K562 (cell line): ENCODE measurements at regions not wholly inside any gene's neighbourhood (a gene's known extent, or its start where the extent isn't known, plus 50 kb on each side); places are given as distances from the start of the nearest gene placed in this dataset.

ENCODE experiments used
- ATAC-seq: fragments of 200-7000 bp; cut with Tn5 transposase; 3 replicates; pipeline ENCODE4 v1.9.1; 2020; ENCODE audit warnings: moderate library complexity
- BruUV-seq: library from RNA; stranded (reverse); fragments of 400-500 nt; replicated peaks from 2 replicates; lab custom pipeline; 2021; lab: Mats Ljungman, UMichigan
- CTCF ChIA-PET: fragments of 300-600 bp; formaldehyde crosslinking; extraction: SDS; loops from one replicate; lab custom pipeline; 2021; ENCODE audit warnings: low intra/inter-chr PET ratio; lab: Yijun Ruan, JAX
- POLR2A ChIA-PET: fragments of 300-600, 350-650 bp; sonication (Branson Sonifier 250); formaldehyde crosslinking; extraction: SDS; loops from one replicate; lab custom pipeline; 2021; ENCODE audit warnings: antibody characterized with exemption, inconsistent platforms; lab: Yijun Ruan, JAX
- DNase-seq, 4 experiments: peaks; one replicate each; pipeline versions ENCODE4 v3.0.0 to v3.0.0-alpha.2; 2011 to 2018; ENCODE audit warnings: low spot score in 3 of 4, mixed read lengths in 3 of 4; ENCODE audit errors: extremely low read depth in 1 of 4
- FAIRE-seq: peaks from 2 replicates; lab custom pipeline; 2011; peaks lifted over from hg19 to GRCh38; lab: Jason Lieb, UNC
- H2AFZ ChIP-seq: 2 replicates; pipeline ENCODE4 v1.6.0; 2011; ENCODE audit warnings: low read depth, low read length, control low read depth, inconsistent platforms
- H3K27ac ChIP-seq: fragments of 200-600 bp; 3 replicates; pipeline ENCODE4 v1.8.0; 2011; ENCODE audit warnings: low read depth, mild to moderate bottlenecking, control low read depth, inconsistent platforms, low read length, moderate library complexity, mixed read lengths; ENCODE audit errors: extremely low read depth
- H3K27me3 ChIP-seq, 2 experiments: fragments of 300-600 bp in 1 of 2; 2 replicates in 1 of 2; 3 replicates in 1 of 2; pipeline versions ENCODE4 v1.6.0 to v1.8.0; 2011; ENCODE audit warnings: inconsistent platforms in 2 of 2, low read length in 2 of 2, mild to moderate bottlenecking in 1 of 2, mixed read lengths in 1 of 2, moderate library complexity in 1 of 2; ENCODE audit not compliant: control insufficient read depth in 2 of 2, insufficient read depth in 2 of 2
- H3K36me3 ChIP-seq: fragments of 300-600 bp; 3 replicates; pipeline ENCODE4 v1.8.0; 2011; ENCODE audit warnings: mild to moderate bottlenecking, low read length, inconsistent platforms; ENCODE audit not compliant: control insufficient read depth, insufficient read depth
- H3K4me1 ChIP-seq, 2 experiments: fragments of 200-600 bp in 1 of 2; replicated peaks in 1 of 2; 2 replicates in 1 of 2; 3 replicates in 1 of 2; pipeline versions ENCODE4 v1.5.1 to v1.8.0; 2011; ENCODE audit warnings: inconsistent platforms in 2 of 2, low read length in 2 of 2, mild to moderate bottlenecking in 1 of 2, mixed read lengths in 1 of 2, moderate library complexity in 1 of 2; ENCODE audit not compliant: control insufficient read depth in 2 of 2, insufficient read depth in 2 of 2
- H3K4me2 ChIP-seq: 2 replicates; pipeline ENCODE4 v1.6.1; 2011; ENCODE audit warnings: low read length, control low read depth, inconsistent platforms, mixed read lengths; ENCODE audit not compliant: insufficient read depth
- H3K4me3 ChIP-seq: fragments of 200-600 bp; sonication (generic), shearing (Covaris generic); 2 replicates; pipeline ENCODE4 v1.5.1; 2016; ENCODE audit warnings: control low read depth, inconsistent platforms
- H3K79me2 ChIP-seq: fragments of 200-600 bp; 3 replicates; pipeline ENCODE4 v1.8.0; 2011; ENCODE audit warnings: low read length, inconsistent platforms; ENCODE audit not compliant: control insufficient read depth, insufficient read depth
- H3K9ac ChIP-seq, 2 experiments: 2 replicates each; pipeline versions ENCODE4 v1.6.0 to v1.6.1; 2011; ENCODE audit warnings: low read depth in 2 of 2, low read length in 2 of 2, control low read depth in 1 of 2, inconsistent platforms in 1 of 2, mild to moderate bottlenecking in 1 of 2, mixed read lengths in 1 of 2; ENCODE audit not compliant: insufficient read depth in 1 of 2
- H3K9me1 ChIP-seq: one replicate; pipeline ENCODE4 v1.6.0; 2011; ENCODE audit warnings: inconsistent platforms, mild to moderate bottlenecking, low read length, moderate library complexity; ENCODE audit not compliant: control insufficient read depth, insufficient read depth
- H3K9me3 ChIP-seq: replicated peaks from 2 replicates; pipeline ENCODE4 v1.5.1; 2011; ENCODE audit warnings: low read depth, low read length, inconsistent platforms; ENCODE audit not compliant: control insufficient read depth, insufficient read depth
- H4K20me1 ChIP-seq: replicated peaks from 2 replicates; pipeline ENCODE4 v1.6.1; 2011; ENCODE audit warnings: low read length, inconsistent platforms, mixed read lengths; ENCODE audit not compliant: control insufficient read depth, insufficient read depth
- BDP1 ChIP-seq: IDR thresholded peaks from 3 replicates; pipeline ENCODE4 v1.6.1; 2011; ENCODE audit not compliant: insufficient read length, insufficient read depth
- GTF2E2 ChIP-seq: fragments of 200-800 bp; sonication (Bioruptor generic); IDR thresholded peaks from 2 replicates; pipeline ENCODE4 v1.6.1; 2016; ENCODE audit warnings: missing genetic modification characterization, missing compliant biosample characterization
- HNRNPK ChIP-seq: fragments of 200-400 bp; formaldehyde crosslinking; IDR thresholded peaks from one replicate; pipeline ENCODE4 v1.6.1; 2018; ENCODE audit warnings: mild to moderate bottlenecking, low read depth, low read length; ENCODE audit not compliant: poor library complexity, severe bottlenecking
- L3MBTL2 ChIP-seq: fragments of 450-650 bp; IDR thresholded peaks from 2 replicates; pipeline ENCODE4 v1.6.1; 2016; ENCODE audit warnings: mild to moderate bottlenecking, moderate library complexity
- NR4A1 ChIP-seq, 2 experiments: fragments of 250-450 bp in 1 of 2; fragments of 450-650 bp in 1 of 2; sonication (Bioruptor Pico) in 1 of 2; IDR thresholded peaks; 2 replicates each; pipeline versions ENCODE4 v1.4.0 to v1.6.1; 2016 to 2020; ENCODE audit warnings: mild to moderate bottlenecking in 2 of 2, missing compliant biosample characterization in 1 of 2, missing genetic modification characterization in 1 of 2, moderate library complexity in 1 of 2
- PTTG1 ChIP-seq: fragments of 450-650 bp; IDR thresholded peaks from 2 replicates; pipeline ENCODE4 v1.6.1; 2016; ENCODE audit warnings: low read depth, mild to moderate bottlenecking, missing genetic modification characterization, missing compliant biosample characterization
- RBM25 ChIP-seq: fragments of 200-400 bp; formaldehyde crosslinking; IDR thresholded peaks from 2 replicates; pipeline ENCODE4 v1.6.1; 2018; ENCODE audit warnings: low read length, low read depth, moderate library complexity; ENCODE audit not compliant: severe bottlenecking
- VEZF1 ChIP-seq: fragments of 200-800 bp; sonication (Bioruptor generic); IDR thresholded peaks from 2 replicates; pipeline ENCODE4 v1.6.1; 2017; ENCODE audit warnings: missing genetic modification characterization, missing compliant biosample characterization
- ZBTB43 ChIP-seq: sonication (generic); formaldehyde crosslinking; IDR thresholded peaks from 2 replicates; pipeline ENCODE4 v1.8.0; 2023; ENCODE audit warnings: mild to moderate bottlenecking, missing genetic modification reagents
- ZNF165 ChIP-seq: fragments of 250-450 bp; sonication (Bioruptor Pico); IDR thresholded peaks from 2 replicates; pipeline ENCODE4 v1.4.0; 2020; ENCODE audit warnings: borderline replicate concordance
- ZNF174 ChIP-seq: fragments of 250-450 bp; sonication (Bioruptor Pico); IDR thresholded peaks from 2 replicates; pipeline ENCODE4 v1.4.0; 2020; ENCODE audit warnings: mild to moderate bottlenecking
- ZSCAN32 ChIP-seq: fragments of 450-650 bp; formaldehyde crosslinking; IDR thresholded peaks from 2 replicates; pipeline ENCODE4 v1.4.0; 2020; ENCODE audit warnings: mild to moderate bottlenecking, moderate library complexity
- WGBS: fragments of 100-300 bp; shearing (Covaris generic); methylation state at CpG from one replicate; pipeline ENCODE4 v1.1.6; 2016; ENCODE audit warnings: low coverage, mixed read lengths; ENCODE audit not compliant: insufficient coverage; ENCODE audit errors: missing lambda C conversion rate; 5-methylcytosine and 5-hydroxymethylcytosine counted together
- in situ Hi-C: fragments of 300-500 bp; cut with MboI; formaldehyde crosslinking; loops from 4 replicates; pipeline ENCODE4 v1.15.0; 2018; ENCODE audit warnings: inconsistent platforms, mixed read lengths
- intact Hi-C: fragments of 100-400 bp; cut with micrococcal nuclease; formaldehyde crosslinking; loops from 2 replicates; pipeline ENCODE4 v1.14.2; 2022

GRCh38 chr10:8581521-8582225 lies 527.2 kb downstream of the GATA3 start:
- no peak for FAIRE-seq

More at GRCh38 chr10:8581521-8582225, 527.2 kb downstream of the GATA3 start:
- no peaks in the 10 kb centered on the region for H3K27me3 ChIP-seq
- intact Hi-C loops (no loop called here), in situ Hi-C loops (no loop called here)
- WGBS: 0% methylated on average over 11 of the region's 11 CpGs
- H3K27ac ChIP-seq: no peak overlapping the region
- H2AFZ ChIP-seq: no peak overlapping the region
- H3K9ac ChIP-seq: no peak overlapping the region
- H3K79me2 ChIP-seq: no peaks in the 10 kb centered on the region
- CTCF ChIA-PET: no interaction called here
- no peaks in the 10 kb centered on the region for H3K36me3 ChIP-seq
- no peaks in the 10 kb centered on the region for H3K4me1 ChIP-seq
- H4K20me1 ChIP-seq: no peaks in the 10 kb centered on the region
- BruUV-seq: no TSS peak
- DNase-seq (no peak), ATAC-seq (no peak)
- TF ChIP-seq VEZF1 (CRISPR knock-in tag) (no peak), BDP1 (no peak), HNRNPK (no peak), ZNF174 (CRISPR knock-in tag) (no peak), L3MBTL2 (no peak), NR4A1 (CRISPR knock-in tag; IDR thresholded peaks at IDR 0.05) (no peak), NR4A1 (tag; IDR thresholded peaks at IDR 0.05) (no peak), GTF2E2 (no peak), ZBTB43 (CRISPR knock-in tag) (no peak), PTTG1 (no peak), ZSCAN32 (CRISPR knock-in tag) (no peak), RBM25 (no peak), ZNF165 (CRISPR knock-in tag) (no peak)
- no peak overlapping the region for H3K4me2 ChIP-seq
- no peaks in the 10 kb centered on the region for H3K9me1 ChIP-seq
- H3K9me3 ChIP-seq: no peaks in the 10 kb centered on the region
- POLR2A ChIA-PET: no interaction called here
- no peak overlapping the region for H3K4me3 ChIP-seq
